Activated CD4-positive, alpha-beta T cell treated with anti-CD3 and anti-CD28 coated beads, Interleukin-2, Interleukin-6, amounts not matched to agents 100 ng/mL and 50 ng/mL, durations not matched to agents 16 hours and 8 hours (primary cell): ENCODE measurements at regions not wholly inside any gene's neighbourhood (a gene's known extent, or its start where the extent isn't known, plus 50 kb on each side); places are given as distances from the start of the nearest gene placed in this dataset.

Experiments
- DNase-seq: peaks from one replicate; pipeline ENCODE4 v3.0.0-alpha.2; 2020

DNA sequence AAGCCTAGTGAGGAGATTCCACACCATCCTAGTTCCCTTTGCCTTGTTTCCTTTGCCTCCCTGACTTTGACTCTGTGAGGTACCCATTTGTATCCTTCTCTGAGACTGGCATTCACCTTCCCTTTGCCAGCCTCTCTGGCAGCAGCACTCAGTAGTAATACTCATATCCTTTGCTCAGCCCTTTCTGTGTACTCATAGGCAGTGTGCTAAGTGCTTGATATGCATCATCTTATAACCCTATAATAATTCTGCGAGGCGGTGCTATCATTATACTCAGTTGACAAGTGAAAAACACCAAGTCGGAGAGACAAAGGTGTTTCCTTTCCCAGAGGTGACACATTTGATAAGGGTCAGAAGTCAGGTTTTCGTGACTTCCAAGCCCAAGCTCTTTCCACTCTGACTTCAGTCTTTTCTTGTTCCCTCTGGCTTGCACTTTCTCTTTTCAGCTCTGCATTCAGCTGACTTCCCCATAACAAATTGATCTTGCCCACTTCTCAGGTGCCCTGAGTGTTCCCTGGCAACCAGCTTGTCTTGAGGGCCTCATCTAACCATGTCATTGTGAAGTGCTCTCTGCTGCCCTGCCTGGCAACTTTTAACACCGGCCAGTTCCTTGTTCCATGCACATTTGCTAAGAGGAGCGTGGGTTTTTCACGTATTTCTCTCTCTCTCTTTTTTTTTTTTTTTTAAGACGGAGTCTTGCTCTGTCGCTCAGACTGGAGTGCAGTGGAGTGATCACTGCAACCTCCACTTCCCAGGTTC, 94.5 kb upstream of the UPP2 start:
- DNase-seq: peak; percentile 11

DNA sequence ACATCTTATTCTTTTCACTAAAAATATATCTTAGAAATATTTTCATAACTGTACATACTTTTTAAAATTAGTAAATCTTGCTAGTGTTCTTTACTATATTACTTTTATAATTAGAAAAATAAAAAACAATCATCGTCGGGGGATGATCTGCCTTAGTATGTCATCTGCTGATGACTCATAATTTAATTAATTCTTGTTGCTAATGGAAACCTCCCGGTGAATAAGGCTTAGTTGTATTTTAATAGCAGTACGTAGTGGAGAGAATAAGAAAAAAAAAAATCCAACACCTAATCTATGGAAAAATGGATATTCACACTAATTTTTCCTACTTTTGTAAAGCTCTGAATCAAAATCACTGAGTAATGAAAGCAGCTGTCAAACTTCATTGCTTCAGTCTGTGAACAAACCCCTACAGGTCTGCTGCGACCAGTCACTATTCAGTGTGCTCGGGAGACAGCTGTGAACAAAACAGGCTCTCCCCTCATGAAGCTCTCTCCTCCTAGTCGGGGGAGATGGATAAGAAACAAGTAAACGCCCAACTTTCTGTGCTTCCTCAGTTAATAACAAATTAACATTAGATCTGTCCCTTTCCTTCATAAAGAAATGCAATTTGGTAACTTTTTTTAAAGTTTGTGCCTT, 97.4 kb upstream of the UPP2 start:
- DNase-seq: no peak

DNA sequence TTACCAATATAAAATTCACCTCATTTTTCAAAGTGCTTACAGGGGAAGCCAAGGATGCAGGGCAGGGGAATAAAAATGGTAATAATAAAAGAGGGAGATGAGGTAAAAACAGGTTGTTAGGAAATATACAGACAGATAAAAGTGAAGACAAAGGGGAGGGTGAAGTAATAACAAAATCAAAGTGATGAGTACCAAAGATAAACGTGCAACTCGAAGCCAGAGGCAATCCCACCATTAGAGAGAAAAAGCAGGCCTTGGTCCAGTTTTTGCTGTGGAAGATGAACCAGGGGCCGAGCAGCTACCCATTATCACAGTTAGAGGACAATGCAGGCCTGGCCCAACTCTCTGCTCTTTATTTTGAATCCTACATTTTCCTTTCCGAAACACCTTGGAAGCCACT, 99.6 kb upstream of the UPP2 start:
- DNase-seq: no peak

DNA sequence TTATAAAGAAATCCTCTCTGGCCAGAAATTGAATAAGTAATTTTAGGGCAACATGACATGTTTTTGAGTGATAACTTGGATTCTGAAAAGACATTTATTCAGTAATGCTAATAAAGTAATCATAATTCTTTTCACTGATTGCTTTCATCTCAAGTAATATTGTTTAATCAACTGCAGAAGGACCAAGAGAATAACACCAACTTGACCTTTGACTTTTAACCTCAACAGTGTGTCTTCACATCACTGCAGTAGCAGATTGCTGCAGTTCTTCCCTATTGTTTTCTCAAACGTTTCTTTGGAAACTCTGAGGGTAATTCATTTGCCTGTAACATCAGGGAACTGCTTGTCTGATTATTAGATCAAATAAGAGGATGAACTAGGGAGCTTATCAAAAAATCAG, 104.9 kb upstream of the UPP2 start:
- no peak for DNase-seq

DNA sequence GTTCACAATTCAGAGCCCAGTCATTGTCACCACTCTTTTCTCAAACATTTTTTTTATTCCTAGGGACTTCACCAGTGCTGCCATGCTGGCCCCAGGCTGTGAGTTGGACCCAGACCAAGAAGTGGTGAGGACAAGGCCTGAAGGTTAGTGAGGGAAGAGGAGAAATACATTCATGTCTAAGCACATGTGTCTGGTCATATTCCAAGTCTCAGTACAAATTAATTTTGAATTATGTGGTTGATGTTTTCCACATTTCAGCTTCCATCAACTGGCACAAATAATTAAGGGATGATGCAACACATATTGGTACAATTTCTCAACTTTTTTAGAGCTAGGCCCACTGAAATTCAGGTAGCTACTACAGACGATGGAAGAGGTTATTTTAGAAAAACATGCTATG, 106.6 kb upstream of the UPP2 start:
- DNase-seq: no peak

DNA sequence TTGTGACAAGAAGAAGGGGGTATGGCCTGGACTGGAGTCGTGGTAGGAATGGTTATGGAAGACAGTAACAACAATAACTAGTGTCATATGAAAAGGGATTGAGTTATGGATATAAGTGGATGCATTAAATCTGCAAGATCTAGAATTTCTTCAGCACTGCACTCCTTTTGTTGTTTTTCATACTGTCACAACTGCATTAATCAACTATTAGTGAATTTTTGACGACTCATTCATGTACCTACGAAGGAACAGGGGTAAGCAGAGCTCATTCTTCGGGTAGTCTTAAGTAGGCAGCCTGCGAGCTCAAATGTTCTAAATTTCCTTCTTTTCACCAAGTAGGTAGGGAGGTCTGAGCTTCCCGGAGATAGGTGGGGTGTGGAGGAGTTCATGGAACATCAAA, 109.7 kb upstream of the UPP2 start:
- no peak for DNase-seq

DNA sequence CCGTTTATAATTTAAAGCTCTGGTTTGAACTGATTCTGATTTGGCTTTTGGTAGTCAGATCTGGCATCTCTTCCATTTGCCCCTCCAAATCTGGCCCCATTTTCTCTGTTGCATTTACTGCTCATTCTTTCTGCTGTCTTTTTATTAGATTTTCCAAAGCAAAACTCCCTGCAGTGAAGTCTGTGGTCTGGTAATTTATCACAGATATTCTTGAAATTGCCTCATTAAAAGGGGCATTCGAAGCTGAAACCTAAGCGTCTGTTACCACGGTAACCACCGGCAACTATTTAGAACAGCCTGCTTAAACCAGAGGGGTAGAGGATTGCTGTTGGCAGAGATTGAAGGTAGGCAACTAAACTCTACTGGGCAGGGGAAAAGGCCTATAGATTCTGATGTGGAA, 111.5 kb upstream of the UPP2 start:
- DNase-seq: no peak

DNA sequence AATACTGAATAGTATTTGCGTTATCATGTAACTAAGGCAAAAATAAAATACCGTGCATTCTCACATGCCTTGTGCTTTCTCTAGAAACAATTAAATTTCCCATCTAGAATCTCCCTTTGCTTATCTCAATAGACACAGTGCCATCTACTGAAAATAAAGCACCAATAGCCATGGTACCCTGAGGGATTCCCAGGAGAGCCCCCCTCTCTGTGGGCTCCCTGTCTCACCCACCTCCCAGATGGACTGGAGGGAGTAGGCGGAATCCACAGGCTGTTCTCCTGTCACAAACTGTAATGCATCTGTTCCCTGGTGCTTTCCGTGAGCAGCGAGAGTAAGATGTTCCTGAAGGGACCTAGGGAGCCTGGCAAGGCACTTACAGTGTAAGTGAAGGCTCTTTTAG, 112.4 kb upstream of the UPP2 start:
- no peak for DNase-seq

DNA sequence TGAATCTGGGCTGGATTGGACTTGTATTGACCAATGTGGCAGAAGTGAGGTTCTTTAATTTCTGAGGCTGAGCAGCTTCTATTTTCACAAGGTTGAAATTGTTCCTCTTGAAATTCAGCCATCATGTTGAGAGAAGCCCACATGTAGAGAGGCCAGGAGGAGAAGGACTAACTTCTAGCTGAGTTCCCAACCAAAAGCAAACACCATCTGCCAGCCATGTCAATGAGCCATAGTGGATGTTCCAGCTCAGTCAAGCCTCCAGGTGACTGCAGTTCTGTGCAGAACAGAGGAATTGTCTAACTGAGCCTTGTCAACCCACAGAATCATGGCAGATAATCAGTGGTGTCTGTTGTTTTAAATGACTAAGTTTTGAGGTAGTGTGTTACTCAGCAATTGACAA, 110.6 kb upstream of the ACVR1 start:
- no peak for DNase-seq

DNA sequence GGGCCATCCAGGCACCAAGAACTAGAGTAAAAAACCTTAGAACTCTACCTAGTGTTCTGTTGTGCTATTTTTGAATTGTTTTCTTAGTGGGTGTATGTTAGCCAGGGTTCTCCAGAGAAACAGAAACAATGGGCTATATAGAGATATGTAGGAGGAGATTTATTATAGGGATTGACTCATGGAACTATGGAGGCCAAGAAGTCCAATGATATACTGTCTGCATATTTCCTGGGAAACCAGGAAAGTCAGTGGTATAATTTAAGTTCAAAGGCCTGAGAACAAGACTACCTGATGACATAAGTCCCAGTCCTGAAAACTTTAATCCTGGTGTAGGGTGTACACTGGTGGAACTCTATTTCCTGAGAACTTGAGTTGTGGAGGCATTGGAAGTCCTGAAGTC, 108.7 kb upstream of the ACVR1 start:
- DNase-seq: no peak

DNA sequence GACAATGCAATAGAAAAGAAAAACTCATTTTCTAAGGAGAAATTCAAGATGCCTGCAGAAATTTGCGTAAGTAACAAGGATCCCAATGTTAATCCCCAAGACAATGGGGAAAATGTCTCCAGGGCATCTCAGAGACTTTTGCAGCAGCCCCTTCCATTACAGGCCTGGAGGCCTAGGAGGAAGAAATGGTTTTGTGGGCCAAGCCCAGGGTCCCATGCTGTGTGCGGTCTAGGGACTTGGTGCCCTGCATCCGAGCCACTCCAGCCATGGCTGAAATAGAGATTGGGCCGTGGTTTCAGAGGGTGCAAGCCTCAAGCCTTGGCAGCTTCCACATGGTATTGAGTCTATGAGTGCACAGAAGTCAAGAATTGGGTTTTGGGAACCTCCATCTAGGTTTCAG, 103.9 kb upstream of the ACVR1 start:
- no peak for DNase-seq

DNA sequence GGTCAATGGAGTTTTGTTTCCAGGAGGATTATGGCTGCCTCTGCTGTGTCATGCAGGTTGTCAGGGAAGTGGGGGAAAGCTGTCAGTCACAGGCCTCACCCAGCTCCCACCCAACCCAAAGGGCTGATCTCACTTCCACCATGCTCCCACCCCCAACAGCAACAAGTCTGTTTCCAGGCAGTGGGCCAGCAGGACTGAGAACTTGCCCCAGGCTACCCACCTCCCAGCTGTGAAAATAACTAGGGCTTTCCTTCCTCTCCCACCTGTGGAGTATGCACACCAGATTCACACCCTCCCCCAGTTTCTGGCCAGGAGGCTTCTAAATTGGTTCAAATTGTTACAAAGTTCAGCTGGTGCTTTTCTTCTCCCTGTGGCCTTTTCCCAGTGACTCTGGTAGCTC, 95.6 kb upstream of the ACVR1 start:
- no peak for DNase-seq

DNA sequence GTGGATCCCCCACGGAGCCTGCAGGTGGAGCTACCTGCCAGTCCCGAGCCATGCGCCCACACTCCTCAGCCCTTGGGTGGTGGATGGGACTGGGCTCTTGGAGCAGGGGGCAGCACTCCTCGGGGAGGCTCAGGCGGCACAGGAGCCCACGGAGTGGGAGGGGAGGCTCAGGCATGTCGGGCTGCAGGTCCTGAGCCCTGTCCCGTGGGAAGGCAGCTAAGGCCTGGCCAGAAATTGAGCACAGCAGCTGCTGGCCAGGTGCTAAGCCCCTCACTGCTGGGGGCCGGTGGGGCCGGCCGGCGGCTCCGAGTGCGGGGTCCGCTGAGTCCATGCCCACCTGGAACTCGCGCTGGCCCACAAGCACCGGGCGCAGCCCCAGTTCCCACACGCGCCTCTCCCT, 91.7 kb upstream of the ACVR1 start:
- no peak for DNase-seq

DNA sequence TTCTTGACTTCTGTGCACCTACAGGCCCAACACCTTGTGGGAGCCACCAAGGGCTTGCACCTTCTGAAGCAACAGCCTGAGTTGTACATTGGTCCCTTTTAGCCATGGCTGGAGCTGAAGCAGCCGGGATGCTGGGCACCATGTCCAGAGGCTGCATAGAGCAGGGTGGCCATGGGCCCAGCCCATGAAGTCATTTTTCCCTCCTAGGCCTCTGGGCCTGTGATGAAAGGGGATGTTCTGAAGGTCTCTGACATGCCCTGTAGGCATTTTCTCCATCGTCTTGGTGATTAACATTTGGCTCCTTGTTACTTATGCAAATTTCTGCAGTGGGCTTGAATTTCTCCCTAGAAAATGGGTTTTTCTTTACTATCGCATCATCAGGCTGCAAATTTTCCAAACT, 83.1 kb upstream of the ACVR1 start:
- no peak for DNase-seq

DNA sequence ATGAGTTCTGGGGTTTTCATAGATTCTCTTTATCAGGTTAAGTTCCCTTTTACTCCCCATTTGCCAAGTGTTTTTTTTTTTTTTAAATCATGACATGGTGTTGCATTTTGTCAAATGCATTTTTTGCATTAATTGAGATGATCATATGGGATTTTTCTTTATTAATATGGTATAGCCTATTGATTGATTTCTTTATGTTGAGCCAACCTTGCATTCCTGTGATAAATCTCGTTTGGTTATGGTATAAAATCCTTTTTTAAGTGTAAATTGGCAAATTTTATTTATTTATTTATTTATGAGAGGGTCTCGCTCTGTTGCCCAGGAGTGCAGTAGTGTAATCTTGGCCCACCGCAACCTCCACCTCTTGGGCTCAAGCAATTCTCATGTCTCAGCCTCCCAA, 81.5 kb upstream of the ACVR1 start:
- DNase-seq: no peak

DNA sequence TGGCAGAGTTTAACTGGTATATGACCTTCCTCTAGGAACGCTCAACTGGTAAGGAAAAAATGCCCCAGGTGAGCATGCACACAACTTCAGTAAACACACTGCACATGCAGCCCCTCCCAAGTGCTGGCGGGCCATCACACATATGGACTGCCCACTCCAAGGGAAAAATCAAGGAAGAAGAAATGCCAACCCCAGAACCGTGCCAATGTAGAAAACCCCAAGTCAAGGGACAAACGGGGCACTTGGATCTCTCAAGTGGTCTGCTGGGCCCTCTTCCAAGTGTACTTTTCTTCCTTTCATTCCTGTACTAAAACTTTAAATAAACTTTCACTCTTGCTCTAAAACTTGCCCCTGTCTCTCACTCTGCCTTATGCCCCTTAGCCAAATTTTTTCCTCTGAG, 76.4 kb upstream of the ACVR1 start:
- DNase-seq: no peak

DNA sequence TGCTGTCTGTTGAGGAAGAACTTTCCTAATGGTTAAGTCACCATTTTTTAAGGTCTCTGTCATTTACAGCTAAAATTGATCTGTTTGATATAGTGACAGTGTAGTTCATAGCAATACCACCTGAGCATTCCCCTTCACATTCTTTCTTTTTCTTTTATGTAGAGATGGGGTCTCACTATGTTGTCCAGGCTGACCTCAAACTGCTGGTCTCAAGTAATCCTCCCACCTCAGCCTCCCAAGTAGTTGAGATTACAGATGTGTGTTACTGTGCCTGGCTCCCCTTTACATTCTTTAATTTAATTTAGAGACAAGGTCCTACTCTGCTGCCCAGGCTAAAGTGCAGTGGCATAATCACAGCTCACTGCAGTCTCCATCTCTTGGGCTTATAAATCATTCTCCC, 72.7 kb upstream of the ACVR1 start:
- DNase-seq: no peak

DNA sequence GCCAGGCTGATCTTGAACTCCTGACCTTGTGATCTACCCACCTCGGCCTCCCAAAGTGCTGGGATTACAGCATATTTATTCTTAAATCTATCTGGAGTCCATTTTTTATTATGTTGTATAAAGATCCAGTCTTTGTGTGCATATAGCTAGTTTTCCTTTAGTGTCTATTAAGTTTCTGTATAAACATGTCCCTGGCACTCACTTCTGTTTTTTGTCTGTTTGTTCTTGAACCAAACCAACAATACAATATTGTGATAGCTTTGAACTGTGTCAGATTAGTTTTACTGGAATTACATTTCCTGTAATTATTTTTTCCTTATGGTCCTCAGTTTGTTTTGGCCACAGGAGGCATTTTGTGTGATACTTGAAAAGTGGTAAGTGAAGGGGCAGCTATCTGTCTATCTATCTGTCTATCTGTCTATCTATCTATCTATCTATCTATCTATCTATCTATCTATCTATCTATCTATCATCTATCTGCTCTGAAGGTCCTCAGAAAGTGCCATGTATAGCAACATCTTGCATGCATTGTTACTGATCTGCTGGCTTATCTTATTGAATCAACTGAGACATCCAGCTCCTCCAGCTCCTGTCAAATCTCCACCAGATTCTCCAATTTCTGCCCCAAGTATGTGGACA, 70.9 kb upstream of the ACVR1 start:
- no peak for DNase-seq

DNA sequence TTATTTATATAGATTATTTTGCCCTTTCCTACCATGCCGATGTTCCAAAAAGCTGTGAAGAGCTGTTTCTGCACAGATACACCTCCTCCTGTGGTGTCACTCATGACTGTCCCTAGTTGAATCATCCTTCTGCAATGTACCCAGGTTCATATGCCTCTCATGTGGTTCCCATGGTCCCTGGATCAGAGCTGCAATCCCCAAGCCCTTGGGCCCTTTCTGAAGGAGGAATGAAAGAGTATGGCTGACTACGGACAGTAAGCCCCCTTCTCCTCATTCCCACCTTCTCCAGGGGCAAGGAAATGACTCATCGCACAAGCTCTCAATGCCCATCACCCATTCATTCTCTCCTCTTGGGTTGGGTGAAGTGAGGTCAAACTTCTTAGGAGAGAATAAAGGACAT, 63.9 kb upstream of the ACVR1 start:
- DNase-seq: no peak

DNA sequence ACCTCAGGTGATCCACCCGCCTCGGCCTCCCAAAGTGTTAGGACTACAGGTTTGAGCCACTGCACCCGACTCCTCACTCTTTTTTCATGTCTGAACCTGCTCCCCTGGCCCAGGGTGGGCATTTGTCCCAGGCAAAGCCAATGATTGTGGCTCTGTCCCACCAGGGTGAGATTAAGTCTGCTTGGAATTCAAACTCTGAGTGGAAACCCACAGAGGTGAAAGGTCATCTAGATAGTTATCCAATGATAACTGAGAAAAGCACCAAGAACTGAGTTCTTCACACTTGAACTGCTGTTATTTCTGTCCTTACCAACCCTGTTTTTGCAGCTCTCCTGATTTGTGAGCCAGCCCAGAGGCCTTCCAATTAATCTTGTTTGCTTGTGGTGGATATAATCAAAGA, 62.4 kb upstream of the ACVR1 start:
- DNase-seq: no peak

DNA sequence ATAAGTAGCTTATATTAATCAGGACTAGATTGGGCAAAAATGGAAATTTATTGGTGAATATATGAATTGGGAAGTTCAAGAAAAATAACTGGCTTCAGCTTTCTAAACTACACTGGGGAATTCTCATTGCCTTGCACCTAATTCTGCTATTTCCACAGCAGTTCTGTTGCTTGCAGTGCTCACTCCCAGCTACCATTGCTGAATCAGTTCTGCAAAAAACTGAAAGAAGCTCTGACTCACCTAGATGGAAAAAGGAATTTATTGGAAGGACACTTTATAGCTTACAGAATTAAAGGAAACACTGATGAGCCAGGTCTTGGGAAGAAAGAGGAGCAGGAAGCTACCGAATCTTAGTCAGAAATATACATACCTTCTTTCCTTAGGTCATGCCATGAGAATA, 60.3 kb upstream of the ACVR1 start:
- no peak for DNase-seq

DNA sequence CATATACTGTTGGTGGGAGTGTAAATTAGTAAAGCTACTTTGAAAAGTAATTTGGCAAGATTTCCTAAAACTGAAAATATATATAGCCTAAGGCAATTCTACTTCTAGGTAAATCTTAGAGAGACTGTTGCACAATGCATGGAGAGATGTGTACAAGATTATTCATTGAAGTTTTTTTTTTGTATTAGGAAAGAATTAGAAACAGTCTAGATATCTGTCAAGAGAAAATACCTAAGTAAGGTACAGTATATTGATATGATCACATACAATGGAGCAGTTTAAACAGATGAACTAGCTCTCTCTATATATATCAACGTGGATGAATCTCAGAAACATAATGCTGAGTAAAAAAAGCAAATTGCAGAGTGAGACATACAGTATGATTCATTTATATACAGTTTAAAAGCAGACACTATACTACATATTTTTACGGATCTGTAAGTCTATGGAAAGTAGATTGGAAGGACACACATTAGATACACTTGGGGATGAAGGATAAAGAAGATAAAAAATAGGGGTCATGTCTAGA, 59.3 kb upstream of the ACVR1 start:
- no peak for DNase-seq

DNA sequence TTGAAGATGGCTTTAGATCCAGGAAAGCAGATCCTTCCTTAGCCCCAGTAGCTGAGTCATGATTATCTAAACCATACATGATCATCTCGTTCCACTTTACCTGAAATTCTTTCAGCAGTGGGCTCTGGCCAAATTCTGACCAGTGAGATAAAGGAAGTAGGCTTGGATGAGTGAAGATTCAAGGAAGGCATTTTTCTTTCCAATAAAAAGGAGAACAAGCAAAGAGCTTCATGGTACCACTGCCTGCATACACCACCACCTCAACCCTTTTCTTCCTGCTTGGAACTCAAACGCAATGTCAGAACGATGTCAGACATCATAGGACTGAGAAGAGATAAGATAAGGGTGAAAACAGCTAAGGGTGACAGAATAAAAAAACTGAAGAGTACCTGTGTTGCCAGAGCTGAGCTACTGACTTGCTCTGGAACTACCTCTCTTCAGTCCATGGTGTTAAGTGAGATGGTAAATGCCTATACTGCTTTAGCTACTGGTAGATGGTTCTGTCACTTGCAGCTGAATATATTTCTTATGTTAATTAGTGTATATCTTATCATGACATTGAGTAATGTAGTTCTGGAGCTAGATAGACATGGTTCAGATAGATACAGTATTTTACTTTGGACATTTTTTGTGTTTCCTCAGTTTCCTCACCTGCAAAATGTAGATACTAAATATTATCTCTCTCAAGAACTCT, 58.7 kb upstream of the ACVR1 start:
- DNase-seq: no peak
